Tibial nerve (tissue), 3 donors: ENCODE measurements at regions not wholly inside any gene's neighbourhood (a gene's known extent, or its start where the extent isn't known, plus 50 kb on each side); places are given as distances from the start of the nearest gene placed in this dataset.

ENCODE experiments used
- CTCF ChIP-seq, 5 experiments: fragments of 200-600 bp in 3 of 5; fragments of 450-650 bp in 2 of 5; sonication (generic) in 3 of 5; IDR thresholded peaks; one replicate each; pipeline ENCODE4 v1.5.1; 2016 to 2019; ENCODE audit warnings: antibody characterized with exemption in 5 of 5, mild to moderate bottlenecking in 3 of 5, moderate library complexity in 2 of 5
- POLR2A ChIP-seq, 2 donors: fragments of 450-650 bp; IDR thresholded peaks; one replicate each; pipeline ENCODE4 v1.6.1; 2017; ENCODE audit warnings: antibody characterized with exemption in 2 of 2, mild to moderate bottlenecking in 2 of 2, moderate library complexity in 2 of 2

- no peak for TF ChIP-seq POLR2A (IDR thresholded peaks at IDR 0.05)
- no peak for TF ChIP-seq CTCF (IDR thresholded peaks at IDR 0.05)
These were observed 118.6 kb upstream of the HAPLN1 start for GRCh38 chr5:83839256-83839655.
